GM10266 (cell line): ENCODE measurements at regions not wholly inside any gene's neighbourhood (a gene's known extent, or its start where the extent isn't known, plus 50 kb on each side); places are given as distances from the start of the nearest gene placed in this dataset.

Experiments
- DNase-seq: peaks from one replicate; pipeline ENCODE4 v3.0.0; 2012; ENCODE audit errors: extremely low spot score
- TF ChIP-seq, protein P1 (sequence below): IDR thresholded peaks from 2 replicates; pipeline ENCODE4 v1.5.1; 2012; ENCODE audit warnings: mild to moderate bottlenecking, low read depth; ENCODE audit not compliant: control insufficient read depth, insufficient read depth; ENCODE audit errors: missing control alignments

DNA sequence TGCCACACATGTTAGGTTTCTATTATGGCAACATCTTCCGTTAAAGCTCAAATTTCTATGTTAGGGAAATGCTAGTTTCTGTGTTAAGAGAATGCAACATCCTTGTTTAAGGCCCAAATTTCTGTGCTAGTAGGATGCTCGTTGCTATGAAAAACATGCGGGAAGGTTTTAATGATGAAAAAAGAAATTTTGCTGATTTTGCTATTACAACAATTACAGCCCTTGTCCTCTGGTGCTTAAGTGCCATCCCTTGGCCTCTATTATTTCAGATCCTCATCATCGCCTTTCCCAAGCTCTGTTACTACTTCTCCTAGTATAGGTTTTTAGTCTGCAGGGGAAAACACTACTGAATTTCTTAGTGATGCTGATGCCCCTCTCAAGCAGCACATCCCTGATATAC, 412.6 kb upstream of the NDST3 start:
- no peak for DNase-seq
- TF ChIP-seq, protein P1, sequence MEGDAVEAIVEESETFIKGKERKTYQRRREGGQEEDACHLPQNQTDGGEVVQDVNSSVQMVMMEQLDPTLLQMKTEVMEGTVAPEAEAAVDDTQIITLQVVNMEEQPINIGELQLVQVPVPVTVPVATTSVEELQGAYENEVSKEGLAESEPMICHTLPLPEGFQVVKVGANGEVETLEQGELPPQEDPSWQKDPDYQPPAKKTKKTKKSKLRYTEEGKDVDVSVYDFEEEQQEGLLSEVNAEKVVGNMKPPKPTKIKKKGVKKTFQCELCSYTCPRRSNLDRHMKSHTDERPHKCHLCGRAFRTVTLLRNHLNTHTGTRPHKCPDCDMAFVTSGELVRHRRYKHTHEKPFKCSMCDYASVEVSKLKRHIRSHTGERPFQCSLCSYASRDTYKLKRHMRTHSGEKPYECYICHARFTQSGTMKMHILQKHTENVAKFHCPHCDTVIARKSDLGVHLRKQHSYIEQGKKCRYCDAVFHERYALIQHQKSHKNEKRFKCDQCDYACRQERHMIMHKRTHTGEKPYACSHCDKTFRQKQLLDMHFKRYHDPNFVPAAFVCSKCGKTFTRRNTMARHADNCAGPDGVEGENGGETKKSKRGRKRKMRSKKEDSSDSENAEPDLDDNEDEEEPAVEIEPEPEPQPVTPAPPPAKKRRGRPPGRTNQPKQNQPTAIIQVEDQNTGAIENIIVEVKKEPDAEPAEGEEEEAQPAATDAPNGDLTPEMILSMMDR: no peak

DNA sequence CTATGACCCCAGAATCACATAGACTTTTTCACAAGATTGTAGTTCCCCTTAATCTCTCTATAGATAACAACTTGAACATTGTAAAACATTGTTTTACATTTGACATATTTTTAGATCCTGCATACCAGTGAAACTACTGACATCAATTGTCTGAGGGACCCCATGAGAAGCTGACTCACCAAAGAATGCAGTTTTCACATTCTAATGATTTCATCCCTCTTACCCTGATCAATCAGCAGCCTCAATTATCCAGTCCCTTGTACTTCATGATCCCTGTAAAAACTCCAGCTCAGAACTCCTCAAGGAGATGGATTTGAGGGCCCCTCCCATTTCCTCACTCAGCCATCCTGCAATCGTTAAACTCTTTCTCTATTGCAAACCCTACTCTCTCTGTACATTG, 411.0 kb upstream of the NDST3 start:
- TF ChIP-seq, protein P1: no peak
- DNase-seq: no peak

DNA sequence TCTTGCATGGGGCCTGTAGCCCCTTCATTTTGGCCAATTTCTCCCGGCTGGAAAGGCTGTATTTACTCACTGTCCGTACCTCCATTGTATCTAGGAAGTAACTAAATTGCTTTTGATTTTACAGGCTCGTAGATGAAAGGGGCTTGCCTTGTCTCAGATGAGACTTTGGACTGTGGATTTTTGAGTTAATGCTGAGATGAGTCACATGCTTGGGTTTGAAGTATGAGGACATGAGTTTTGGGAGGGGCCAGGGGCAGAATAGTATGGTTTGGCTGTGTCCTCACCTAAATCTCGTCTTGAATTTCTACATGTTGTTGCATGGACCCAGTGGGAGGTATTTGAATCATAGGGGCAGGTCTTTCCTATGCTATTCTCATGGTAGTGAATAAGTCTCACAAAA, 407.6 kb upstream of the NDST3 start:
- TF ChIP-seq, protein P1: no peak
- DNase-seq: no peak

DNA sequence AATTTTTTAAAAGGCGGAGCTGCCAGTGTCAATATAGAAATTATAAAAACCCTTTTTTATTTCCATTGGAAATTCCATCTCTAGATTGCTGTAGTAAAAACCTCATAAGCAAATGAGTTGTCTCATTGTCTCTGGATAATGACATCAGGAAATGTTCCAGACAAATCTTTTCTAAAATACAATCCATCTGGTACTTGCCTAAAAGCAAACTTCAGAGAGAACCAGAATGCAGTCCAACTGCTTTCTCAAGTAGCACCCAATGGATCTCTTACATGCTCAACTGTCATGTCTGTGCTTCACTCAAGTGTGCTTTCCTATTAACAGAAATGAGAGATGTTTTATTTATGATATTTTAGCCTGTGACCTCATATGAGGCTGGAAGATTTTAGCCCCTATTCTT, 399.6 kb upstream of the NDST3 start:
- TF ChIP-seq, protein P1: no peak
- no peak for DNase-seq

DNA sequence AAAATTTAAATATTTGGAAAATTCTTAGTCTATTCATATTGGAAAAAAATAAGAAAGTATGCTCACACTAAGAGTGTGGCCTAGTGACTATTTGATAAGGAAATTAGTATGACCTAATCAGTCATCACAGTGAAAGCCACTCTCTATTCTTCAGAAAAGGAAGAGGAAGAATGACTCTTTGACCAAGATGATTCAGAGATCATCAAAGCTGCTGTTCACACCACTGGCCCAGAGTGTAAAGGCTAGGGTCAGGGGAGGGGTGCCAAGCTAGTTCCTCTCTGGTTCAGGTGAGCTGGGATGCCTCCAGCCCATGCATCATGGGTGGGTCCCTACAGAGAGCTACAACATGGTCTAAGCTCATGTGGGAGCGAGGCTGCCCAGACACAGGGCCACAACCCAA, 396.9 kb upstream of the NDST3 start:
- DNase-seq: no peak
- TF ChIP-seq, protein P1: no peak

DNA sequence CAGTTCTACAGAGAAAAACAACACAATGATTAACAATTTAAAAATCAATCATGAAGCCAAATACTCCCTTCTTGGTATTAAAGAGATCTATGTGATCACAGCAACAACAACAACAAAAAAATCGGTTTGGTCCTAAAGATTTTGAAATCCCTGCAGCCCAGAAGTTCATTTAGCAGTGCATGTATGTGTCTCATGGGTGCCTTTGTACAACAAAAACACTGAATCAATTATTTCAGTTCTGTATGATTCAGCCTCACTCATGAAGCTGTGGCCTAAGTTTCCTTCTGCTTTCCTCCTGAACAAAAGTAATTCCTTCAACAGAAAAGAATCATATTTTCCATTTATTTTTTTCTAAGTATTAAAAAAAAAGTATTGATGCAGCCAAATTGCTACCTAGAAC, 393.4 kb upstream of the NDST3 start:
- no peak for DNase-seq
- TF ChIP-seq, protein P1: no peak

DNA sequence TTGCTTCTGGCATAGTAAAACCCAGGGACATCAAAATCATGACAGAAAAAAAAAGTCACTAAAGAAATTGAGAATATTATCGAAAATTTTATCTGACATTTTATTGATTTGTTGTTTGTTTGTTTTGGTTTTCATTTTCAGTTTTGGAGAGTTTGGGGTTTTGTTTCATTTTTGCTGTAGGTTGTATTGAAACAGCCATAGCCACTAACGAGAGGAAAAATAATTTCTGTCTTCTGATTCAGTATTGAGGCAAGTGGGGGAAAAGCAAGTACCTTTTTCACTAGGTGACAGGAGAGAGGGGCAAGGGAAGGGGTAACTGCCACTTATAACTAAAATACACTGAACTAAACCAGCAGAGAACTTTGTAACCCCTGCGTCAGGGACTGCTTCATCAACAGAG, 392.8 kb upstream of the NDST3 start:
- DNase-seq: no peak
- TF ChIP-seq, protein P1: no peak
